ENCODE measurements at regions not wholly inside any gene's neighbourhood (a gene's known extent, or its start where the extent isn't known, plus 50 kb on each side); places are given as distances from the start of the nearest gene placed in this dataset.

GRCh38 chr7:46247664-46248063 is 326.6 kb upstream of the IGFBP3 start:
- H3K23ac ChIP-seq (ENCODE audit: low read depth, low read length) = no peak overlapping the region
- no peaks in the 10 kb centered on the region for H4K20me1 ChIP-seq (ENCODE audit: insufficient read depth, low read length)
- intact Hi-C loops (cut with micrococcal nuclease) (no loop called here), dilution Hi-C loops (cut with HindIII; ENCODE audit: low sequenced_read_pairs, unreplicated experiment) (no loop called here), in situ Hi-C loops (cut with MboI; ENCODE audit: low sequenced_read_pairs) (no loop called here)
- H4K91ac ChIP-seq (ENCODE audit: insufficient read depth, low read depth, low read length) = no peak overlapping the region; the same call in 1 of the 2 replicates
- no peak for DNase-seq
- no peak overlapping the region for H4K8ac ChIP-seq (ENCODE audit: low read depth in 2 of 2, low read length in 2 of 2)
- H3K56ac ChIP-seq (ENCODE audit: extremely low read depth, insufficient read depth, low read length) = no peak overlapping the region
- no peak overlapping the region for H2BK15ac ChIP-seq (ENCODE audit: low read depth, low read length)
- H3K36me3 ChIP-seq (ENCODE audit: control insufficient read depth, insufficient read depth, low read length) = no peaks in the 10 kb centered on the region
- ChIA-PET POLR2A (ENCODE audit: unreplicated experiment) (no interaction called here), CTCF (no interaction called here)
- no peak overlapping the region for H2BK5ac ChIP-seq (ENCODE audit: low read depth, low read length, poor library complexity, severe bottlenecking)
- H3K4ac ChIP-seq (ENCODE audit: low read depth, low read length) = no peak overlapping the region
- H2AK9ac ChIP-seq (replicated peaks; ENCODE audit: low read depth, low read length, poor library complexity) = no peak overlapping the region
- H3K4me3 ChIP-seq (ENCODE audit: insufficient read depth, low read depth, low read length) = no peak overlapping the region
- H3K9me1 ChIP-seq (ENCODE audit: insufficient read depth, low read length) = no peaks in the 10 kb centered on the region
- H4K5ac ChIP-seq (ENCODE audit: low read depth, low read length) = no peak overlapping the region
- no peaks in the 10 kb centered on the region for H3K9me3 ChIP-seq (ENCODE audit: control insufficient read depth, insufficient read depth, low read length)
- no peak overlapping the region for H2BK120ac ChIP-seq (ENCODE audit: low read depth, low read length)
- H3K4me1 ChIP-seq (ENCODE audit: control insufficient read depth, insufficient read depth, low read length) = peaks cover 6% of the 10 kb centered on the region
- no peak overlapping the region for H3K4me2 ChIP-seq (ENCODE audit: low read depth, low read length)
- ATAC-seq (ENCODE audit: low read depth) = peak; percentile 48; the same call in 1 of the 2 replicates
- no TSS peak for BruUV-seq (replicated peaks)
- no peak overlapping the region for H3K14ac ChIP-seq (replicated peaks; ENCODE audit: low read depth, low read length)
- no peaks in the 10 kb centered on the region for H3K27me3 ChIP-seq (ENCODE audit: control insufficient read depth, insufficient read depth, low read length)
- H3K9ac ChIP-seq (ENCODE audit: low read depth, low read length) = no peak overlapping the region
- no peak overlapping the region for H3K27ac ChIP-seq (ENCODE audit: insufficient read depth, low read length)
- TF ChIP-seq ELK1 (IDR thresholded peaks at IDR 0.05; ENCODE audit: borderline replicate concordance, low read depth, low read length) (no peak), RAD21 (IDR thresholded peaks at IDR 0.05; ENCODE audit: low read length) (no peak), RCOR1 (IDR thresholded peaks at IDR 0.05; ENCODE audit: insufficient replicate concordance, low read length) (no peak), CHD1 (IDR thresholded peaks at IDR 0.05; ENCODE audit: low read depth, low read length) (no peak), FOS (IDR thresholded peaks at IDR 0.05; ENCODE audit: low read depth, low read length) (no peak), MAZ (IDR thresholded peaks at IDR 0.05; ENCODE audit: borderline replicate concordance, low read depth, low read length) (no peak), POLR2A (IDR thresholded peaks at IDR 0.05; ENCODE audit: low read depth, low read length) (no peak), SMC3 (IDR thresholded peaks at IDR 0.05; ENCODE audit: low read depth, low read length) (no peak), BHLHE40 (IDR thresholded peaks at IDR 0.05; ENCODE audit: low read depth, low read length) (no peak), USF2 (IDR thresholded peaks at IDR 0.05; ENCODE audit: low read depth, low read length) (no peak), MXI1 (IDR thresholded peaks at IDR 0.05; ENCODE audit: borderline replicate concordance, low read depth, low read length) (no peak), RFX5 (IDR thresholded peaks at IDR 0.05; ENCODE audit: low read depth, low read length) (no peak), NFE2L2 (IDR thresholded peaks at IDR 0.05; ENCODE audit: low read depth, low read length) (no peak), CTCF (conservative IDR thresholded peaks at IDR 0.05; ENCODE audit: low read depth, low read length) (no peak), MAFK (IDR thresholded peaks at IDR 0.05; ENCODE audit: low read depth, low read length) (no peak), CEBPB (IDR thresholded peaks at IDR 0.05; ENCODE audit: low read depth, low read length) (no peak)
- WGBS, 2 experiments (ENCODE audit: extremely low coverage in 2 of 2, insufficient read length in 1 of 2) = no CpG with 5 or more reads among the region's 1 CpG
- H2AK5ac ChIP-seq (ENCODE audit: low read depth, low read length) = no peak overlapping the region
- H2AFZ ChIP-seq (replicated peaks; ENCODE audit: low read length, poor library complexity) = no peak overlapping the region
- H3K18ac ChIP-seq (ENCODE audit: low read depth, low read length) = no peak overlapping the region
- no peak overlapping the region for H2BK20ac ChIP-seq (ENCODE audit: low read depth, low read length)
- H3K79me1 ChIP-seq (ENCODE audit: low read depth in 1 of 2, low read length in 2 of 2) = no peaks in the 10 kb centered on the region

Data from IMR-90 (cell line).